H1 (cell line): ENCODE measurements at regions not wholly inside any gene's neighbourhood (a gene's known extent, or its start where the extent isn't known, plus 50 kb on each side); places are given as distances from the start of the nearest gene placed in this dataset.

Source experiments
- ASH2L ChIP-seq: fragments of 200-600, 300-600 bp; sonication (generic); IDR thresholded peaks from one replicate; pipeline ENCODE4 v1.7.1; 2017; ENCODE audit warnings: low read length
- GABPA ChIP-seq: IDR thresholded peaks from 2 replicates; pipeline ENCODE4 v1.6.1; 2011; ENCODE audit warnings: mild to moderate bottlenecking, low read length, moderate library complexity, borderline replicate concordance; ENCODE audit not compliant: insufficient read depth
- POLR2A ChIP-seq, 2 experiments: IDR thresholded peaks; 1 replicate in 1 of 2; 2 replicates in 1 of 2; pipeline ENCODE4 v1.6.1; 2011; ENCODE audit warnings: low read depth in 2 of 2, low read length in 2 of 2, mild to moderate bottlenecking in 2 of 2; ENCODE audit errors: control extremely low read depth in 1 of 2

- TF ChIP-seq ASH2L (no peak), POLR2A (IDR thresholded peaks at IDR 0.05; ENCODE audit: control extremely low read depth in 1 of 2, low read depth in 2 of 2, low read length in 2 of 2) (no peak), GABPA (no peak)
Measured at GRCh38 chr16:85432606-85433005, 180.5 kb upstream of the GSE1 start.
